ENCODE measurements at regions not wholly inside any gene's neighbourhood (a gene's known extent, or its start where the extent isn't known, plus 50 kb on each side); places are given as distances from the start of the nearest gene placed in this dataset.
"Not testable (repeated sequence)": the region's sequence is repeated elsewhere in the genome, so short reads cannot be mapped to it uniquely, and the experiment has no call there.

DNA sequence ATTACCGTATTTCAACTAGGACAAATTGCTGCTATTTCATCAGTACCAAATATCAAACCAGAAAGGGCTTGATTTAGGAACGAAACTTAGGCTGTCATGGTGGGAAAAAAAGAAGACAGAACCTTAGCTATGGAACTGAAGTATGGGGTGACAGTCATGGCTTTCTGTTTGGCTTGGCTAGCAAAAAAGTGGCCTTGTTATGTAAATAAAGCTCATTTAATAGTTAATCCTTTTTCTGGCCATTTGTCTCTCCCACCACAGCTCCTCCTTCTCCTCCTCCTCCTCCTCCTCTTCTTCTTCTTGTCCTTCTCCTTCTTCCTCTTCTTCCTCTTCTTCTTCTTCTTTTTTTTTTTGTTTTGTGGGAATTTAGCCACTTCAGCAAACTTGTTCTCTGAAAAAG is 434.7 kb upstream of the NDST4 start:
- no peak for DNase-seq

- DNase-seq: no peak
These were observed 424.0 kb upstream of the NDST4 start for GRCh38 chr4:115537387-115537786.

DNA sequence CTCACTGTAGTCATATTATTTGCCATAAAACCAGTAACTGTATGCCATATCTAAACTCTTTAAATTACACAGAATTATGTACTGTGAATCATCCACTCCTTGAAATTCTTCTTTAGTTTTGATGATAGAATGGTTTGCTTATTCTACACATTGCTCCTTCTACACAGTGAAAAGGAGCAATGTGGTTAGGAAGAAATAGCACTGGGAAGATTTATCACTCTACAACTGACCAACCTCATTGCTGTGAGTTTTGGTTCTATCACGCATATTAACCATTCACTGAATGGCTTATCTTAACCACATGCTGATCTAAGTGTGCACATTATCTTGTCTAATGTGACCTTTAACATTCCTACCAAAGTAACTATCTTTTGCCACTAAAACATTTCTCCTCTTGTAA is 415.7 kb upstream of the NDST4 start:
- DNase-seq: no peak

DNA sequence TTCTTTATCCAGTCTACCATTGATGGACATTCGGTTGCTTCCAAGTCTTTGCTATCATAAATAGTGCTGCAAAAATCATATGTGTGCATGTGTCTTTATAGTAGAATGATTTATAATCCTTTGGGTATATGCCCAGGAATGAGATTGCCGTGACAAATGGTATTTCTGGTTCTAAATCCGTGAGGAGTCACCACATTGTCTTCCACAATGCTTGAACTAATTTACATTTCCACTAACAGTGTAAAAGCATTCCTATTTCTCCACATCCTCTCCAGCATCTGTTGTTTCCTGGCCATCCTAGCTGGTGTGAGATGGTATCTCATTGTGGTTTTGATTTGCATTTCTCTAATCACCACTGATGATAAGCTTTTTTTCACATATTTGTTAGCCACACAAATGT is 406.1 kb upstream of the NDST4 start:
- DNase-seq: not testable (repeated sequence)

GRCh38 chr4:115515772-115516171 is 402.4 kb upstream of the NDST4 start:
- DNase-seq: no peak

- no peak for DNase-seq
These were observed 401.9 kb upstream of the NDST4 start for GRCh38 chr4:115515366-115515765.

DNA sequence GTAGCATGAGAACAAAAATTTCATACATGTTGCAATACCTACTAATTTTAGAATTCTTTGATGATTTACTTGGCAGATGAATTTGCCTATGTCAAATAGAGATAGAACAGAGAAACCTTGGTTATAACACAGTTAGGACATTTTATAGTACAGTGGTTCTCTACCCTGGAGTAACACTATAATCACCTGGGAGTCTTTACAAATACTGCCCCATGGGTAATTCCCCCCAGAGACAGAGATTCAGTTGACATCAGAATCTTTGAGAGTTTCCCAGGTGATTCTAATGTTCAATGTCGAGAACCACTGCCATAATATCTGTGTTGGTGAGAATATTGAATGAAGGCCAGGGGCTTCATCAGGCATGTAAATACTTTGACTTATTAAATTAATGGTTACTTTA is 401.3 kb upstream of the NDST4 start:
- DNase-seq: no peak

DNA sequence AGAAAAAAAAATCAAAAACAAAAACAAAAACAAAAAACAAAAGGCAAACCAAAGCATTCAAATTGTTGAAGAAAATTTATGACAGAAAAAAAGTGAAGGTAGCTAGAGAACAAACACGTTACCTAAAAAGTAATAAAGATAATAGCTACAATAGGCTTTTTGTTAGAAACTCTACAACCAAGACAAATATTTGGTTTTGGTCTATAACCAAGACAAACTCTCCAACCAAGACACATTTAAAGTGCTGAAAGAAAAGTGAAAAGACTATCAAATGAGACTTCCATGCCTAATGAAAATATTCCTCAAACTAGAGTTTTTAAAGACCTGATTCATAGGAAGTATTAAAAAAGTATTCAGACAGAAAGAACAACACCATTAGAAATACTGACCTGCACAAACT is 391.9 kb upstream of the NDST4 start:
- DNase-seq: no peak

DNA sequence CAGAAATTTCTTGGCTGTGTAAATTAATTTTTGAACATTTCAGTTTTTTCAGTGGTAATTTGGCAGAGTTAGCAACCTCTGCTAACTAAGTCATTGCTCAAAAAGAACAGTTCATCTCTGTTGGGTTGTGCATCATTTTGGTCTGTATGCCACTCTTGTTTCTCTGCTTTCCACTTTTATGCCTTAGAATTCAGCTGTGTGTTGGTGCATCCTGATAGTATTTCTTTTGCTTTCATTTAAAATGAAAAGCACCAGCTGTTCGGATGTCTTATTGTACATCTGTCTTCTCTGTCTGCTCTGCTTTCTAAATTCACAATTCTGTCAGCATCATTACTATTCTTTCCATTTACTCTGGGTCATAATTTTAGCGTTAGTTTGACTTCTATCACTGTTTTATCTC is 388.2 kb upstream of the NDST4 start:
- no peak for DNase-seq

DNA sequence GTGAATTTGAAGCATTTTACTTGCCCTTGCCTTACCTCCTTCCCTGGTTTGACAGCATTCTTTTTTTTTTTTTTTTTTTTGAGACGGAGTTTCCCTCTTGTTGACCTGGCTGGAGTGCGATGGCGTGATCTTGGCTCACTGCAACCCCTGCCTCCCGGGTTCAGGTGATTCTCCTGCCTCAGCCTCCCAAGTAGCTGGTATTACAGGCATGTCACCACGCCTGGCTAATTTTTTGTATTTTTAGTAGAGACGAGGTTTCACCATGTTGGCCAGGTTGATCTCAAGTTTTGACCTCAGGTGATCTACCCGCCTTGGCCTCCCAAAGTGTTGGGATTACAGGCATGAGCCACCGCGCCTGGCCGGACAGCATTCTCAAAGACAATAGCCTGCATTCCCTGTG is 380.4 kb upstream of the NDST4 start:
- not testable (repeated sequence) for DNase-seq

GRCh38 chr4:115491686-115492085 is 378.3 kb upstream of the NDST4 start:
- DNase-seq: no peak

GRCh38 chr4:115489279-115489678 is 375.9 kb upstream of the NDST4 start:
- no peak for DNase-seq

GRCh38 chr4:115485402-115485801 is 372.0 kb upstream of the NDST4 start:
- DNase-seq: no peak

GRCh38 chr4:115484479-115484878 is 371.1 kb upstream of the NDST4 start:
- DNase-seq: no peak

GRCh38 chr4:115470763-115471162 is 357.3 kb upstream of the NDST4 start:
- no peak for DNase-seq

DNA sequence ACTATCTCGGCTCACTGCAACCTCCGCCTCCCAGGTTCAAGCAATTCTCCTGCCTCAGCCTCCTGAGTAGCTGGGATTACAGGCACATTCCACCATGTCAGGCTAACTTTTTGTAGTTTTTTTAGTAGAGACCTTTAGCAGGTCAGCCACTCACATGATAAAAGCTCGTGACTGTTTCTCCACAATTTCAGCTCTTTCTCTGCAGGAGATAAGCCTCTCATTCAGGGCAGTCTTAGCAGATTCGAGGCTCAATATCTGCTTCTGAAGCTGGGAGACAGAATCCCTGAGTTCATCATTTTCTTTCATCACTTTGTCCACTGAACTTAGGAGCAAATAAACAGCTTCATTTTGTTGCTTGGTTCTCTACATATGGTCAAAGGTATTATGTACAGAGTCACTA is 345.9 kb upstream of the NDST4 start:
- DNase-seq: not testable (repeated sequence)

DNA sequence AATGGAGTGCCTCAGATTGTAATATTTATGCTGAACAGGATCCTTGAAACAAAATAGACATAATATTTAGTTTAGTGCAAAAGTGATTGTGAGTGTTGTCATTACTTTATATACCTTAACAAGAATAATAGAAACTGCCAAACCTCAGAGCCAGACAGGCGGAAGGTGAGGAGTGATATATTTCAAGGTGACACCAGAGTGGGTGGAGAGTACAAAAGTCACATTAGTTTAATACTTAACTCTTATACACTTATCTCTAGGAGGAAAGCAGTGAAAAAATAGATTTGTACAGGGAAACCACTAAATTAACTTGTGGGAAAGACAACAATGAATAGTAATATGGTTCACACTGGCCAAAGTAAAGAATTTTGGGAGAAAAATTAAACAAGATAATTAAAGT is 342.8 kb upstream of the NDST4 start:
- DNase-seq: no peak

DNA sequence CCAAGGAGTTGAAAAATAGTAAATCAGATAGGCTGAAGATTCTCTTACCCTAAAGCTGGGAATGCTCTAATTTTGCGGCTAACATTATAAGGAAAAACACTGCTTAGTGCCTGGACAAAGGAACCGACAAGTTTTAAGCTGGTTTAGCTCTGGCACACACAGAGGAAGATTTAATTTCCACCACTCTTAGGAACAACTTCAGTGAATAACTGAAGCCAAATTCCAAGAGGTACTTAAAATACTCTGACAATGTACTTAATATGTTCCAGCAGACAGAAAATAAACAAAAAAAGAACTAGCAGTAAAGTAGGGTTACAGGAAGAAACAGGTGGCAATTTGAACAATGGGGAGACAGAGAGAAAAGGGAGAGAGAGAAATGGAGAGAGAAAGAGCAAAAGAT is 340.8 kb upstream of the NDST4 start:
- no peak for DNase-seq

- DNase-seq: no peak
These were observed 340.0 kb upstream of the NDST4 start for GRCh38 chr4:115453416-115453815.

DNA sequence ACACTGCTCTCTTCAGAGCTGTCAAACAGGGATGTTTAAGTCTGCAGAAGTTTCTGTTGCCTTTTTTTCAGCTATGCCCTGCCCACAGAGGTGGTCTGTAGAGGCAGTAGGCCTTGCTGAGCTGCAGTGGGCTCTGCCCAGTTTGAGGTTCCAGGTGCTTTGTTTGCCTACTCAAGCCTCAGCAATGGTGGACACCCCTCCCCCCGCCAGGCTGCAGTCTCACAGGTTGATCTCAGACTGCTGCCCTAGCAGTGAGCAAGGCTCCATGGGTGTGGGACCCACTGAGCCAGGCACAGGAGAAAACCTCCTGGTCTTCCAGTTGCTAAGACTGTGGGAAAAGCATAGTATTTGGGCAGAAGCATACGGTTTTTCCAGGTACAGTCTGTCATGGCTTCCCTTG is 338.8 kb upstream of the NDST4 start:
- not testable (repeated sequence) for DNase-seq

DNA sequence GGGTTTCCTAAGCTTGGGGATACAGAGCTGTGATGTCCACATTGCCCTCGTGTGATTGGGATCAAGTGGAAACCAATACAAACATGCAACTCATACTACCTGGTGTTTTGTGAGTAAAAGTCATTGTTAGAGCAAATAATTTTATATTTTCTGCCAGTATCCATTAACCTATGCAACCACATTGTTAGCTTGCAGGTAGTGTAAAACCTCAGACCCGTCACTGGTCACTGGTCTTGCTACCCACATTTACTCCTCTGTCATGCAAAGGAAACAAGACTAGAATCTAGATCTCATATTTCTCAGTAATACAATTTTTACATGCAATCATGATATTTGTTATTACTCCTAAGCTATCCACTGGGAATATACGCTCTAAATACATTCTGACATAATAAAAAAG is 324.3 kb upstream of the NDST4 start:
- DNase-seq: no peak

GRCh38 chr4:115433491-115433890 is 320.1 kb upstream of the NDST4 start:
- DNase-seq: no peak

GRCh38 chr4:115430024-115430423 is 316.6 kb upstream of the NDST4 start:
- DNase-seq: no peak

DNA sequence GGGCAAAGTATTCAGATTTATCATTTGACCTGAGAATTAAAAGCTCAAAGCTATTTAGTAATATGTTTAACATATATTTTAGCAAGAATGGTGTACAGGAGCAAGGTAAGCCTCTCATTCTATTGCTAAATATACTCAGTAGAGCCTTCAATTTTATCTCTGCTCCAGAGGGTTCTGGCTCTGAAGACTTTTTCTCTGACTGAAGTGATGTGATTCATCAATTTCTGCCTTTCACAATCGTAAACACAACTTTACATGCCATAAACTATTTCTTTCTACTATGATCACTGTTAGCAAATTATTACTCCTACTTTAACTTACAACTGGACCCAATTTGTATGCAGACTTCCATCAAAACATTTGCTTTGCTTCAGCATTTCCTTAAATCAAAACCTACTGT is 315.0 kb upstream of the NDST4 start:
- DNase-seq: no peak

DNA sequence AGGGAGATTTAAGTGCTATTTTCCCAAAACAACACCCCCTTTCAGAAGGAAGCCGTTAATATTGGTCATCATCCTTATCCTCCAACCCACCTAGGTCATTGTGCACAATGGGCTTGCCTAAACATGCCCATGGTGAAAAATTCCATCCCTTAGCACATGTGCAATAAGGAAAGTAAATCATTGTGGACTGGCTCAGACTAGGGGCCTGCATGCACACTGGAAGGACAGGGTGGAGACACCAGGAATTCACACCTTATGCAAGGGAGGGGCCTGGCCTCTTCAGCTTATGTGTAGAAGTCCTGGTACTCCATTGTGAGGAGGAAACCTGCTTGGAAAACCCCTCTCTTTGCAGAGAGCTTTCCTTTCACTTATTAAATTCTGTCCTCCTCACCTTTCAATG is 311.4 kb upstream of the NDST4 start:
- no peak for DNase-seq

Measured in NCI-H187 treated with DMSO at 0.1 percent for 48 hours (cell line).